ENCODE measurements at regions not wholly inside any gene's neighbourhood (a gene's known extent, or its start where the extent isn't known, plus 50 kb on each side); places are given as distances from the start of the nearest gene placed in this dataset.

GRCh38 chr2:186365406-186365805 lies 120.7 kb upstream of the ZC3H15 start:
- TF ChIP-seq CTCF (IDR thresholded peaks at IDR 0.05) = no peak
- no peak for TF ChIP-seq POLR2A (IDR thresholded peaks at IDR 0.05)
- no peak for TF ChIP-seq POLR2AphosphoS5 (IDR thresholded peaks at IDR 0.05)
- TF ChIP-seq EP300 (IDR thresholded peaks at IDR 0.05) = no peak
